HEK293 (cell line): ENCODE measurements at regions not wholly inside any gene's neighbourhood (a gene's known extent, or its start where the extent isn't known, plus 50 kb on each side); places are given as distances from the start of the nearest gene placed in this dataset.
A peak's percentile ranks its signal among the peaks of the same experiment; 100 is the strongest.

ENCODE experiments used
- CTCF ChIA-PET: fragments of 350-600 bp; formaldehyde crosslinking; extraction: SDS; loops from one replicate; lab custom pipeline; 2021; ENCODE audit warnings: antibody characterized with exemption; lab: Yijun Ruan, JAX
- POLR2A ChIA-PET: fragments of 300-600 bp; formaldehyde crosslinking; extraction: SDS; loops from one replicate; lab custom pipeline; 2020; ENCODE audit warnings: antibody characterized with exemption, inconsistent platforms; lab: Yijun Ruan, JAX
- H3K27ac ChIP-seq: fragments of 200-500 bp; sonication (Bioruptor generic); 2 replicates; pipeline ENCODE4 v1.5.1; 2014; ENCODE audit warnings: low read depth, low read length, control low read depth, inconsistent platforms; ENCODE audit errors: extremely low read depth
- H3K36me3 ChIP-seq, 2 experiments: fragments of 200-500 bp in 1 of 2; sonication (Bioruptor generic) in 1 of 2; 1 replicate in 1 of 2; 2 replicates in 1 of 2; pipeline ENCODE4 v1.5.1; 2014 to 2017; ENCODE audit warnings: inconsistent platforms in 2 of 2, low read length in 2 of 2; ENCODE audit not compliant: control insufficient read depth in 2 of 2, insufficient read depth in 1 of 2
- H3K4me1 ChIP-seq: fragments of 200-500 bp; sonication (Bioruptor generic); 2 replicates; pipeline ENCODE4 v1.5.1; 2014; ENCODE audit warnings: mild to moderate bottlenecking, low read length, inconsistent platforms; ENCODE audit not compliant: control insufficient read depth, insufficient read depth
- H3K4me3 ChIP-seq: 2 replicates; pipeline ENCODE4 v1.5.1; 2011; ENCODE audit warnings: low read depth, mild to moderate bottlenecking, control low read depth, low read length, moderate library complexity
- H3K9me3 ChIP-seq: fragments of 200-500 bp; sonication (Bioruptor generic); 2 replicates; pipeline ENCODE4 v1.5.1; 2014; ENCODE audit warnings: low read depth, low read length, inconsistent platforms; ENCODE audit not compliant: control insufficient read depth, insufficient read depth
- GLI2 ChIP-seq: fragments of 450-650 bp; formaldehyde crosslinking; IDR thresholded peaks from 2 replicates; pipeline ENCODE4; 2017; ENCODE audit warnings: missing biosample characterization, missing genetic modification characterization, low read depth, borderline replicate concordance
- KLF9 ChIP-seq: fragments of 450-650 bp; formaldehyde crosslinking; IDR thresholded peaks from 2 replicates; pipeline ENCODE4 v1.5.1; 2016; ENCODE audit warnings: missing biosample characterization, missing genetic modification characterization, low read depth
- RBAK ChIP-seq: fragments of 450-650 bp; formaldehyde crosslinking; IDR thresholded peaks from 2 replicates; pipeline ENCODE4 v1.5.1; 2016; ENCODE audit warnings: missing biosample characterization, missing genetic modification characterization
- REPIN1 ChIP-seq: fragments of 450-650 bp; formaldehyde crosslinking; IDR thresholded peaks from 2 replicates; pipeline ENCODE4 v1.5.1; 2017; ENCODE audit warnings: missing biosample characterization, missing genetic modification characterization, low read depth
- SP2 ChIP-seq: fragments of 450-650 bp; formaldehyde crosslinking; IDR thresholded peaks from 2 replicates; pipeline ENCODE4 v1.5.1; 2016; ENCODE audit warnings: missing biosample characterization, missing genetic modification characterization
- ZBTB7A ChIP-seq: fragments of 450-650 bp; formaldehyde crosslinking; IDR thresholded peaks from 2 replicates; pipeline ENCODE4 v1.5.1; 2016; ENCODE audit warnings: low read depth, missing biosample characterization, missing genetic modification characterization
- ZFP37 ChIP-seq: fragments of 450-650 bp; formaldehyde crosslinking; IDR thresholded peaks from 2 replicates; pipeline ENCODE4 v1.5.1; 2016; ENCODE audit warnings: missing biosample characterization, missing genetic modification characterization
- ZNF146 ChIP-seq: fragments of 450-650 bp; formaldehyde crosslinking; IDR thresholded peaks from 2 replicates; pipeline ENCODE4 v1.5.1; 2016; ENCODE audit warnings: missing biosample characterization, missing genetic modification characterization
- ZNF18 ChIP-seq: fragments of 450-650 bp; formaldehyde crosslinking; IDR thresholded peaks from 2 replicates; pipeline ENCODE4 v1.5.1; 2016; ENCODE audit warnings: missing biosample characterization, missing genetic modification characterization
- ZNF202 ChIP-seq: fragments of 450-650 bp; formaldehyde crosslinking; IDR thresholded peaks from 2 replicates; pipeline ENCODE4 v1.5.1; 2016; ENCODE audit warnings: missing biosample characterization, missing genetic modification characterization, borderline replicate concordance
- ZNF239 ChIP-seq: fragments of 450-650 bp; formaldehyde crosslinking; IDR thresholded peaks from 2 replicates; pipeline ENCODE4 v1.5.1; 2016; ENCODE audit warnings: missing biosample characterization, missing genetic modification characterization
- ZNF350 ChIP-seq: fragments of 450-650 bp; formaldehyde crosslinking; IDR thresholded peaks from 2 replicates; pipeline ENCODE4 v1.5.0; 2017; ENCODE audit warnings: missing biosample characterization, mild to moderate bottlenecking, missing genetic modification characterization
- ZNF354C ChIP-seq: fragments of 450-650 bp; formaldehyde crosslinking; IDR thresholded peaks from 2 replicates; pipeline ENCODE4 v1.5.1; 2016; ENCODE audit warnings: missing biosample characterization, missing genetic modification characterization, low read depth, borderline replicate concordance
- ZNF366 ChIP-seq: fragments of 450-650 bp; formaldehyde crosslinking; conservative IDR thresholded peaks from 2 replicates; pipeline ENCODE4 v1.5.1; 2016; ENCODE audit warnings: missing biosample characterization, missing genetic modification characterization
- ZNF404 ChIP-seq: fragments of 450-650 bp; formaldehyde crosslinking; IDR thresholded peaks from 2 replicates; pipeline ENCODE4 v1.5.1; 2017; ENCODE audit warnings: missing biosample characterization, missing genetic modification characterization
- ZNF426 ChIP-seq: fragments of 450-650 bp; formaldehyde crosslinking; IDR thresholded peaks from 2 replicates; pipeline ENCODE4 v1.5.1; 2017; ENCODE audit warnings: missing biosample characterization, missing genetic modification characterization, mild to moderate bottlenecking, inconsistent platforms, moderate library complexity
- ZNF529 ChIP-seq: fragments of 450-650 bp; formaldehyde crosslinking; IDR thresholded peaks from 2 replicates; pipeline ENCODE4 v1.5.1; 2017; ENCODE audit warnings: missing genetic modification characterization, missing biosample characterization; ENCODE audit not compliant: insufficient replicate concordance
- ZNF549 ChIP-seq: fragments of 450-650 bp; IDR thresholded peaks from 2 replicates; pipeline ENCODE4 v1.5.1; 2018; ENCODE audit warnings: missing biosample characterization, missing genetic modification characterization, mild to moderate bottlenecking, inconsistent platforms, moderate library complexity
- ZNF660 ChIP-seq: fragments of 450-650 bp; IDR thresholded peaks from 2 replicates; pipeline ENCODE4 v1.5.1; 2018; ENCODE audit warnings: missing biosample characterization, mild to moderate bottlenecking, missing genetic modification characterization
- ZNF670 ChIP-seq: fragments of 450-650 bp; formaldehyde crosslinking; IDR thresholded peaks from 2 replicates; pipeline ENCODE4 v1.5.1; 2016; ENCODE audit warnings: missing biosample characterization, missing genetic modification characterization, low read depth
- ZNF701 ChIP-seq: fragments of 450-650 bp; formaldehyde crosslinking; IDR thresholded peaks from 2 replicates; pipeline ENCODE4 v1.5.1; 2016; ENCODE audit warnings: missing biosample characterization, missing genetic modification characterization
- ZNF747 ChIP-seq: fragments of 450-650 bp; formaldehyde crosslinking; IDR thresholded peaks from 2 replicates; pipeline ENCODE4 v1.5.1; 2016; ENCODE audit warnings: missing biosample characterization, missing genetic modification characterization
- ZNF776 ChIP-seq: fragments of 450-650 bp; formaldehyde crosslinking; IDR thresholded peaks from 2 replicates; pipeline ENCODE4 v1.5.0; 2017; ENCODE audit warnings: missing biosample characterization, missing genetic modification characterization, borderline replicate concordance
- ZNF777 ChIP-seq: fragments of 450-650 bp; formaldehyde crosslinking; IDR thresholded peaks from 2 replicates; pipeline ENCODE4 v1.5.1; 2017; ENCODE audit warnings: missing biosample characterization, missing genetic modification characterization, borderline replicate concordance
- TF ChIP-seq, protein P1 (sequence below): fragments of 450-650 bp; IDR thresholded peaks from 2 replicates; pipeline ENCODE4 v1.5.1; 2018; ENCODE audit warnings: missing biosample characterization, mild to moderate bottlenecking, missing genetic modification characterization
- TF ChIP-seq, protein P2 (sequence below): fragments of 450-650 bp; formaldehyde crosslinking; IDR thresholded peaks from 2 replicates; pipeline ENCODE4 v1.5.1; 2016; ENCODE audit warnings: missing biosample characterization, missing genetic modification characterization

DNA sequence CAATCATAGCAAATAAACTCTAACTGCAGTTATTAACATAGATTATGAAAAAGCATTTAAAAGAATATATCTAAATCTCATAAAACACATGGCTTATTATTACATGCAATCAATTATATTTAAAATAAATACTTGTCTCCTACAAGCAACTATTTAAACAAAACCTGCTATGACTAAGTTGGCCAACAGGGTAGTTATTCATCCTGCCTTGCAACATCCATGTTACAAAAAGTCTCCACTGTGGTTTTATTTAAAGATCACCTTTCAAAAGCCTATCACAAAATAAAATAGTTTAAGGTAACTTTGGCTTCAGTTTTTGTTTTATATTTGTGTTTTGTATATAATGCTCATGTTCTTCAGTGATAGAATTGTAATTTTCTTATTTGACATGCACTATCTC, 1127.0 kb upstream of the MAP3K7 start (continued):
- TF ChIP-seq GLI2 (no peak), ZNF776 (tag by site-specific recombination) (no peak), REPIN1 (tag by site-specific recombination) (no peak), ZNF777 (tag by site-specific recombination) (no peak)

DNA sequence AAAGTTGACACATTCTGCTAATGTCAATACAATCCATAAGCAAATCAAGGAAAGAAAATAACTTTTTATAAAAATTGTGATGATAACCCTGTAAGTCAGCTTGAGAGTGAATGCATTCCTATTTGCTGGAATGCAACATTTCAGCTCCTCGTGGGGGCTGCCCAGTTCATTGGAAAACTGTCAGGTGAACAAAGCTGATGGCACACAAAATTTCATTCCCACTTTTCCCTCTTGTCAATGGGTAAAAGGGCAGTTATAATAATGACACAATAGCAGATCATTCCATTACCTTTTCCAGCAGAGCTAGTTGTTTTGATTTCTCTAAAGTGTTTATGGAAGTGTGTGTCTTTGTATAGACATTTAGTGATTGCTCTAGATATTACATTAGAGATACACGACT, 1124.6 kb upstream of the MAP3K7 start:
- Histone ChIP-seq H3K4me3 (no peak overlapping the region), H3K9me3 (no peaks in the 10 kb centered on the region), H3K4me1 (no peaks in the 10 kb centered on the region), H3K27ac (no peak overlapping the region), H3K36me3 (no peaks in the 10 kb centered on the region)
- CTCF ChIA-PET: no interaction called here
- TF ChIP-seq, protein P1, sequence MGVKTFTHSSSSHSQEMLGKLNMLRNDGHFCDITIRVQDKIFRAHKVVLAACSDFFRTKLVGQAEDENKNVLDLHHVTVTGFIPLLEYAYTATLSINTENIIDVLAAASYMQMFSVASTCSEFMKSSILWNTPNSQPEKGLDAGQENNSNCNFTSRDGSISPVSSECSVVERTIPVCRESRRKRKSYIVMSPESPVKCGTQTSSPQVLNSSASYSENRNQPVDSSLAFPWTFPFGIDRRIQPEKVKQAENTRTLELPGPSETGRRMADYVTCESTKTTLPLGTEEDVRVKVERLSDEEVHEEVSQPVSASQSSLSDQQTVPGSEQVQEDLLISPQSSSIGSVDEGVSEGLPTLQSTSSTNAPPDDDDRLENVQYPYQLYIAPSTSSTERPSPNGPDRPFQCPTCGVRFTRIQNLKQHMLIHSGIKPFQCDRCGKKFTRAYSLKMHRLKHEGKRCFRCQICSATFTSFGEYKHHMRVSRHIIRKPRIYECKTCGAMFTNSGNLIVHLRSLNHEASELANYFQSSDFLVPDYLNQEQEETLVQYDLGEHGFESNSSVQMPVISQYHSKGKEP (tag by site-specific recombination): no peak
- TF ChIP-seq ZFP37 (tag by site-specific recombination) (no peak), ZNF529 (tag by site-specific recombination) (no peak), RBAK (no peak), ZNF549 (peak; percentile 76), ZNF660 (no peak)
- TF ChIP-seq, protein P2, sequence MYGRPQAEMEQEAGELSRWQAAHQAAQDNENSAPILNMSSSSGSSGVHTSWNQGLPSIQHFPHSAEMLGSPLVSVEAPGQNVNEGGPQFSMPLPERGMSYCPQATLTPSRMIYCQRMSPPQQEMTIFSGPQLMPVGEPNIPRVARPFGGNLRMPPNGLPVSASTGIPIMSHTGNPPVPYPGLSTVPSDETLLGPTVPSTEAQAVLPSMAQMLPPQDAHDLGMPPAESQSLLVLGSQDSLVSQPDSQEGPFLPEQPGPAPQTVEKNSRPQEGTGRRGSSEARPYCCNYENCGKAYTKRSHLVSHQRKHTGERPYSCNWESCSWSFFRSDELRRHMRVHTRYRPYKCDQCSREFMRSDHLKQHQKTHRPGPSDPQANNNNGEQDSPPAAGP: no peak
- POLR2A ChIA-PET: no interaction called here

GRCh38 chr6:91710342-91710741, 1123.5 kb upstream of the MAP3K7 start:
- ChIA-PET POLR2A (no interaction called here), CTCF (no interaction called here)
- no peak overlapping the region for H3K4me3 ChIP-seq
- no peaks in the 10 kb centered on the region for H3K36me3 ChIP-seq
- H3K27ac ChIP-seq: no peak overlapping the region
- TF ChIP-seq ZNF18 (no peak), ZNF670 (tag by site-specific recombination) (no peak), ZBTB7A (tag by site-specific recombination) (no peak)
- no peaks in the 10 kb centered on the region for H3K9me3 ChIP-seq
- no peaks in the 10 kb centered on the region for H3K4me1 ChIP-seq

DNA sequence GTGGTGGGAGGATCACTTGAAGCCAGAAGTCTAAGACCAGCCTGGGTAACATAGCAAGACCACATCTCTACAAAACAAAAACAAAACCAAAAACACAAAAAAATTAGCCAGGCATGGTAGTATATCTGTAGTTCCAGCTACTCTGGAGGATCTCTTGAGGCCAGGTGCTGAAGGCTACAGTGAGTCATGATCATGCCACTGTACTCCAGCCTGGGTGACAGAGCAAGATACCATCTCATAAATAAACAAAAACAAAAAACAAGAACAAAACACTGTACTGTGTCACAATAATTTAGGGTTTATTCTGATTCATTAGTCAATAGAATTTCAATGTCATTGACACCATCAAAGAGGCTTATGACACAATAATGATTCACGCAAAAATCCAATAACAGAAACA, 1121.7 kb upstream of the MAP3K7 start:
- ChIA-PET CTCF (interaction anchor here (0.7 kb wide), 2 partner anchors 80 to 1882 kb away, joined by 3 read pairs; no protein-coding TSS in a partner anchor), POLR2A (no interaction called here)
- Histone ChIP-seq H3K4me3 (no peak overlapping the region), H3K27ac (no peak overlapping the region), H3K36me3 (no peaks in the 10 kb centered on the region), H3K9me3 (no peaks in the 10 kb centered on the region), H3K4me1 (no peaks in the 10 kb centered on the region)
- TF ChIP-seq ZNF146: no peak
- TF ChIP-seq ZNF239 (tag by site-specific recombination): no peak
- TF ChIP-seq KLF9 (tag by site-specific recombination): no peak
- TF ChIP-seq ZNF747 (tag by site-specific recombination): no peak
- TF ChIP-seq ZNF426 (tag by site-specific recombination): no peak
- no peak for TF ChIP-seq ZNF202 (tag by site-specific recombination)
- no peak for TF ChIP-seq ZNF354C (tag by site-specific recombination)
- no peak for TF ChIP-seq ZNF350
- no peak for TF ChIP-seq ZNF366 (tag by site-specific recombination)
- no peak for TF ChIP-seq ZNF404 (tag by site-specific recombination)
- no peak for TF ChIP-seq SP2 (tag by site-specific recombination)
- TF ChIP-seq ZNF701 (tag by site-specific recombination): no peak
